Smooth muscle cell (in vitro differentiated cells): ENCODE measurements at regions not wholly inside any gene's neighbourhood (a gene's known extent, or its start where the extent isn't known, plus 50 kb on each side); places are given as distances from the start of the nearest gene placed in this dataset.

ENCODE experiments used
- DNase-seq: peaks from one replicate; lab custom pipeline; 2025; ENCODE audit not compliant: unreplicated experiment; lab: John Stamatoyannopoulos, UW
- H2AFZ ChIP-seq: fragments of 200-600 bp; sonication (generic); 2 replicates; pipeline ENCODE4 v1.6.0; 2016; ENCODE audit warnings: antibody characterized with exemption, low read depth, mild to moderate bottlenecking
- H3F3A ChIP-seq: fragments of 200-600 bp; sonication (generic); 2 replicates; pipeline ENCODE4 v1.6.0; 2017; ENCODE audit warnings: antibody characterized with exemption, low read depth
- H3K27ac ChIP-seq: fragments of 200-600 bp; sonication (generic); 2 replicates; pipeline ENCODE4 v1.5.1; 2016; ENCODE audit warnings: low read depth, mild to moderate bottlenecking
- H3K27me3 ChIP-seq: fragments of 200-600 bp; sonication (generic); 2 replicates; pipeline ENCODE4 v1.6.1; 2016; ENCODE audit warnings: low read depth, mild to moderate bottlenecking
- H3K36me3 ChIP-seq: fragments of 200-600 bp; sonication (generic); 2 replicates; pipeline ENCODE4 v1.5.1; 2016; ENCODE audit warnings: low read depth
- H3K4me1 ChIP-seq: fragments of 200-600 bp; sonication (generic); 2 replicates; pipeline ENCODE4 v1.5.1; 2016; ENCODE audit warnings: low read depth
- H3K4me2 ChIP-seq: fragments of 200-600 bp; sonication (generic); 2 replicates; pipeline ENCODE4 v1.6.0; 2016; ENCODE audit warnings: mild to moderate bottlenecking
- H3K4me3 ChIP-seq: fragments of 200-600 bp; sonication (generic); 2 replicates; pipeline ENCODE4 v1.5.1; 2016; ENCODE audit warnings: mild to moderate bottlenecking
- H3K79me2 ChIP-seq: fragments of 200-600 bp; sonication (generic); 2 replicates; pipeline ENCODE4 v1.6.0; 2016; ENCODE audit warnings: low read depth, mild to moderate bottlenecking
- H3K9ac ChIP-seq: fragments of 200-600 bp; sonication (generic); 2 replicates; pipeline ENCODE4 v1.6.0; 2016; ENCODE audit warnings: low read depth
- H3K9me3 ChIP-seq: fragments of 200-600 bp; sonication (generic); replicated peaks from 2 replicates; pipeline ENCODE4 v1.5.1; 2016; ENCODE audit warnings: low read depth
- H4K20me1 ChIP-seq: fragments of 200-600 bp; sonication (generic); 2 replicates; pipeline ENCODE4 v1.6.0; 2016; ENCODE audit warnings: low read depth
- CTCF ChIP-seq: fragments of 200-600 bp; sonication (generic); IDR thresholded peaks from 2 replicates; pipeline ENCODE4 v1.5.1; 2017; ENCODE audit warnings: borderline replicate concordance, mild to moderate bottlenecking, antibody characterized with exemption; ENCODE audit not compliant: insufficient read depth, poor library complexity, severe bottlenecking
- WGBS: methylation state at CpG from one replicate; pipeline ENCODE4 v1.1.7; 2016; ENCODE audit warnings: low lambda C conversion rate; 5-methylcytosine and 5-hydroxymethylcytosine counted together

GRCh38 chr6:156098839-156099238 lies 643.2 kb upstream of the NOX3 start:
- Histone ChIP-seq H3K4me3 (no peak overlapping the region), H2AFZ (no peak overlapping the region), H3K4me2 (no peak overlapping the region), H3K36me3 (no peaks in the 10 kb centered on the region), H3K9ac (no peak overlapping the region), H3K27me3 (no peaks in the 10 kb centered on the region), H3K4me1 (no peaks in the 10 kb centered on the region), H3K27ac (no peak overlapping the region), H4K20me1 (no peaks in the 10 kb centered on the region), H3K9me3 (no peaks in the 10 kb centered on the region), H3K79me2 (no peaks in the 10 kb centered on the region), H3F3A (no peaks in the 10 kb centered on the region)
- 86% methylated on average over 1 of the region's 1 CpG for WGBS
- no peak for TF ChIP-seq CTCF
- DNase-seq, result no peak

GRCh38 chr6:156087487-156087886 lies 631.8 kb upstream of the NOX3 start:
- Histone ChIP-seq H3K4me1 (no peaks in the 10 kb centered on the region), H3K27me3 (no peaks in the 10 kb centered on the region), H3K36me3 (no peaks in the 10 kb centered on the region), H2AFZ (no peak overlapping the region), H3K79me2 (no peaks in the 10 kb centered on the region), H4K20me1 (no peaks in the 10 kb centered on the region), H3K4me2 (no peak overlapping the region), H3F3A (no peaks in the 10 kb centered on the region), H3K4me3 (no peak overlapping the region), H3K9ac (no peak overlapping the region), H3K9me3 (no peaks in the 10 kb centered on the region), H3K27ac (no peak overlapping the region)
- no peak for TF ChIP-seq CTCF
- DNase-seq, result no peak

- H3K79me2 ChIP-seq, result no peaks in the 10 kb centered on the region
- no peaks in the 10 kb centered on the region for H4K20me1 ChIP-seq
- WGBS, result 62% methylated on average over 3 of the region's 3 CpGs
- no peaks in the 10 kb centered on the region for H3K9me3 ChIP-seq
- TF ChIP-seq CTCF, result no peak
- no peaks in the 10 kb centered on the region for H3K36me3 ChIP-seq
- no peak for DNase-seq
- no peaks in the 10 kb centered on the region for H3F3A ChIP-seq
- no peaks in the 10 kb centered on the region for H3K27me3 ChIP-seq
- no peaks in the 10 kb centered on the region for H3K4me1 ChIP-seq
- H3K9ac ChIP-seq, result no peak overlapping the region
- H3K4me2 ChIP-seq, result no peak overlapping the region
- no peak overlapping the region for H3K4me3 ChIP-seq
- no peak overlapping the region for H3K27ac ChIP-seq
- no peak overlapping the region for H2AFZ ChIP-seq
Measured at GRCh38 chr6:156082012-156082411, 626.4 kb upstream of the NOX3 start.

GRCh38 chr6:156080371-156080770 lies 624.7 kb upstream of the NOX3 start:
- no peaks in the 10 kb centered on the region for H3K36me3 ChIP-seq
- no peak overlapping the region for H3K4me2 ChIP-seq
- no peaks in the 10 kb centered on the region for H3K4me1 ChIP-seq
- H3K9ac ChIP-seq, result no peak overlapping the region
- H3K79me2 ChIP-seq, result no peaks in the 10 kb centered on the region
- WGBS, result 72% methylated on average over 1 of the region's 1 CpG
- no peaks in the 10 kb centered on the region for H3F3A ChIP-seq
- H4K20me1 ChIP-seq, result no peaks in the 10 kb centered on the region
- no peak overlapping the region for H3K4me3 ChIP-seq
- H3K27me3 ChIP-seq, result peaks cover 5% of the 10 kb centered on the region
- no peaks in the 10 kb centered on the region for H3K9me3 ChIP-seq
- no peak for DNase-seq
- no peak overlapping the region for H2AFZ ChIP-seq
- no peak for TF ChIP-seq CTCF
- H3K27ac ChIP-seq, result no peak overlapping the region
